Sigmoid colon (tissue), 4 donors: ENCODE measurements at regions not wholly inside any gene's neighbourhood (a gene's known extent, or its start where the extent isn't known, plus 50 kb on each side); places are given as distances from the start of the nearest gene placed in this dataset.

ENCODE experiments used
- EP300 ChIP-seq, 4 donors: sonication (generic); formaldehyde crosslinking; IDR thresholded peaks; one replicate each; pipeline ENCODE4 v1.6.1; 2017; ENCODE audit warnings: antibody characterized with exemption in 4 of 4
- POLR2AphosphoS5 ChIP-seq, 4 donors: sonication (generic); formaldehyde crosslinking; IDR thresholded peaks; one replicate each; pipeline ENCODE4 v1.6.1; 2017; ENCODE audit warnings: antibody characterized with exemption in 4 of 4
- TF ChIP-seq, protein P1 (sequence below), 4 experiments: fragments of 450-650 bp in 3 of 4; fragments of 200-600 bp in 1 of 4; IDR thresholded peaks; one replicate each; pipeline ENCODE4 v1.5.1; 2016 to 2019; ENCODE audit warnings: antibody characterized with exemption in 4 of 4, mild to moderate bottlenecking in 3 of 4, moderate library complexity in 2 of 4

DNA sequence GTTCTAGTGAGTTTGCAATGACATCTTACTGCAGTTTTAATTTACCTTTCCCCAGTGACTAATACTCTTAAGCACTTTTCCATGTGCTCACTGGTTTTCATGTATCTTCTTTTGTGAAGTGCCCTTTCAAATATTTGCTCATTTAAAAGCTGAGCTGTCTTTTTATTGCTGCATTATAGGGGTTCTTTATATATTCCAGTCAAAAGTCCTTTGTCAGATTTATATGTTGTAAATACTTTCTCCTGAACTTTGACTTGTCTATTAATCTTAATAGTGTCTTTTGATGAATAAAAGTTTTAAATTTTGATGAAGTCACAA lies 50.2 kb upstream of the ELOVL5 start:
- TF ChIP-seq, protein P1, sequence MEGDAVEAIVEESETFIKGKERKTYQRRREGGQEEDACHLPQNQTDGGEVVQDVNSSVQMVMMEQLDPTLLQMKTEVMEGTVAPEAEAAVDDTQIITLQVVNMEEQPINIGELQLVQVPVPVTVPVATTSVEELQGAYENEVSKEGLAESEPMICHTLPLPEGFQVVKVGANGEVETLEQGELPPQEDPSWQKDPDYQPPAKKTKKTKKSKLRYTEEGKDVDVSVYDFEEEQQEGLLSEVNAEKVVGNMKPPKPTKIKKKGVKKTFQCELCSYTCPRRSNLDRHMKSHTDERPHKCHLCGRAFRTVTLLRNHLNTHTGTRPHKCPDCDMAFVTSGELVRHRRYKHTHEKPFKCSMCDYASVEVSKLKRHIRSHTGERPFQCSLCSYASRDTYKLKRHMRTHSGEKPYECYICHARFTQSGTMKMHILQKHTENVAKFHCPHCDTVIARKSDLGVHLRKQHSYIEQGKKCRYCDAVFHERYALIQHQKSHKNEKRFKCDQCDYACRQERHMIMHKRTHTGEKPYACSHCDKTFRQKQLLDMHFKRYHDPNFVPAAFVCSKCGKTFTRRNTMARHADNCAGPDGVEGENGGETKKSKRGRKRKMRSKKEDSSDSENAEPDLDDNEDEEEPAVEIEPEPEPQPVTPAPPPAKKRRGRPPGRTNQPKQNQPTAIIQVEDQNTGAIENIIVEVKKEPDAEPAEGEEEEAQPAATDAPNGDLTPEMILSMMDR (IDR thresholded peaks at IDR 0.05), result no peak
- TF ChIP-seq POLR2AphosphoS5 (IDR thresholded peaks at IDR 0.05) (no peak), EP300 (IDR thresholded peaks at IDR 0.05) (no peak)
